ENCODE measurements at regions not wholly inside any gene's neighbourhood (a gene's known extent, or its start where the extent isn't known, plus 50 kb on each side); places are given as distances from the start of the nearest gene placed in this dataset.

GRCh38 chr18:78554944-78555608 lies 424.5 kb upstream of the SALL3 start:
- H3K4me1 ChIP-seq = no peaks in the 10 kb centered on the region
- no peak overlapping the region for H3K4me3 ChIP-seq
- intact Hi-C loops (cut with DNase I) = no loop called here
- TF ChIP-seq CTCF (IDR thresholded peaks at IDR 0.05) = no peak
- H3K9me3 ChIP-seq = peaks cover 14% of the 10 kb centered on the region
- DNase-seq = no peak
- H3K27me3 ChIP-seq (ENCODE audit: low read depth) = no peaks in the 10 kb centered on the region
- H3K36me3 ChIP-seq = no peaks in the 10 kb centered on the region
- no peak overlapping the region for H3K27ac ChIP-seq
- no peak for ATAC-seq

GRCh38 chr18:78557371-78557770 lies 422.2 kb upstream of the SALL3 start:
- intact Hi-C loops (cut with DNase I) = no loop called here
- no peak for TF ChIP-seq CTCF (IDR thresholded peaks at IDR 0.05)
- no peak overlapping the region for H3K27ac ChIP-seq

GRCh38 chr18:78558101-78558810 lies 421.4 kb upstream of the SALL3 start:
- TF ChIP-seq CTCF (IDR thresholded peaks at IDR 0.05) = no peak
- Histone ChIP-seq H3K27me3 (ENCODE audit: low read depth) (no peaks in the 10 kb centered on the region), H3K9me3 (peaks cover 14% of the 10 kb centered on the region), H3K4me1 (no peaks in the 10 kb centered on the region), H3K4me3 (no peak overlapping the region), H3K36me3 (no peaks in the 10 kb centered on the region), H3K27ac (no peak overlapping the region)
- no peak for DNase-seq
- intact Hi-C loops (cut with DNase I) = no loop called here
- no peak for ATAC-seq

More at GRCh38 chr18:78557371-78557770, 422.2 kb upstream of the SALL3 start:
- H3K27me3 ChIP-seq (ENCODE audit: low read depth) = no peaks in the 10 kb centered on the region
- H3K36me3 ChIP-seq = no peaks in the 10 kb centered on the region
- H3K9me3 ChIP-seq = peaks cover 14% of the 10 kb centered on the region
- H3K4me1 ChIP-seq = no peaks in the 10 kb centered on the region
- DNase-seq = no peak
- H3K4me3 ChIP-seq = no peak overlapping the region
- ATAC-seq = no peak

- TF ChIP-seq CTCF (IDR thresholded peaks at IDR 0.05) = no peak
- H3K4me1 ChIP-seq = no peaks in the 10 kb centered on the region
- H3K27me3 ChIP-seq (ENCODE audit: low read depth) = no peaks in the 10 kb centered on the region
- intact Hi-C loops (cut with DNase I) = no loop called here
- H3K36me3 ChIP-seq = no peaks in the 10 kb centered on the region
- no peak overlapping the region for H3K4me3 ChIP-seq
- ATAC-seq (no peak), DNase-seq (no peak)
- H3K9me3 ChIP-seq = peaks cover 14% of the 10 kb centered on the region
- H3K27ac ChIP-seq = no peak overlapping the region
Measured at GRCh38 chr18:78558948-78559347, 420.7 kb upstream of the SALL3 start.

GRCh38 chr18:78559584-78559983 lies 420.0 kb upstream of the SALL3 start:
- H3K4me3 ChIP-seq = no peak overlapping the region
- H3K36me3 ChIP-seq = no peaks in the 10 kb centered on the region
- ATAC-seq = no peak
- peaks cover 8% of the 10 kb centered on the region for H3K9me3 ChIP-seq
- no peak for DNase-seq
- H3K27me3 ChIP-seq (ENCODE audit: low read depth) = no peaks in the 10 kb centered on the region
- intact Hi-C loops (cut with DNase I) = no loop called here
- H3K4me1 ChIP-seq = no peaks in the 10 kb centered on the region
- TF ChIP-seq CTCF (IDR thresholded peaks at IDR 0.05) = no peak
- H3K27ac ChIP-seq = no peak overlapping the region

Data from lower lobe of right lung (tissue), 2 donors.